HUDEP-2 (cell line): ENCODE measurements at regions not wholly inside any gene's neighbourhood (a gene's known extent, or its start where the extent isn't known, plus 50 kb on each side); places are given as distances from the start of the nearest gene placed in this dataset.

ENCODE experiments used
- DNase-seq, 76 experiments: peaks; one replicate each; lab custom pipeline; 2025; ENCODE audit not compliant: unreplicated experiment in 76 of 76; lab: John Stamatoyannopoulos, UW

DNA sequence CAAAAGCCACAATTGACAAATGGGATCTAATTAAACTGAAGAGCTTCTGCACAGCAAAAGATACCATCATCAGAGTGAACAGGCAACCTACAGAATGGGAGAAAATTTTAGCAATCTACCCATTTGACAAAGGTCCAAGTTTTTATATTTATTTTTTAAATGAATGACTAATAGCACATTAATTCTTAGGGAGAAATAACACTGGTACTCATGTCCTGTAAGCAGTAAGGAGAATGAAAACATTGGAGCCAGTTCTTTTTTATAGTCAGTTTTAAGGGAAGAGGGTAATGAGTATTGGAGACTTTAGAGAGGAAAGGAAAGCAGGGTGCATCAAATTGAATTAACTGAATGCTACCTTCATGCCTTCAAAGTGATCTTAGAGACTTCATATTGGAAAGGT is 404.7 kb upstream of the TGFBR2 start:
- no peak for DNase-seq

DNA sequence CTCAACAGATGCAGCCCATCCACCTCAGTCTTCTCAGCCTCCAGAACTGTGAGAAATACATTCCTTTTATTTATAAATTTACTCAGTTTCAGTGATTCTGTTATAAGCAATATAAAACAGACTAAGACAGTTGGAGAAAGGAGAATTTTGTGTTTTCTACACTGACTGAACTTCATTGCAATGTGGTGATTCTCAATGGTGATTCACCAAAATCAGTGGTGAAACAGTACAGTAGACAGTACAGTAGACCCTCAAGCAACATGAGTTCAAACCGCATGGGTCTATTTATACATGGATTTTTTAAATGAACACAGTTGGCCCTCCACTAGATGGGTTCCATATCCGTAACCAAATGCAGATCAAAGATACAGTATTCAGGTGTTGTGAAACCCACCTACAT is 403.1 kb upstream of the TGFBR2 start:
- DNase-seq: no peak

DNA sequence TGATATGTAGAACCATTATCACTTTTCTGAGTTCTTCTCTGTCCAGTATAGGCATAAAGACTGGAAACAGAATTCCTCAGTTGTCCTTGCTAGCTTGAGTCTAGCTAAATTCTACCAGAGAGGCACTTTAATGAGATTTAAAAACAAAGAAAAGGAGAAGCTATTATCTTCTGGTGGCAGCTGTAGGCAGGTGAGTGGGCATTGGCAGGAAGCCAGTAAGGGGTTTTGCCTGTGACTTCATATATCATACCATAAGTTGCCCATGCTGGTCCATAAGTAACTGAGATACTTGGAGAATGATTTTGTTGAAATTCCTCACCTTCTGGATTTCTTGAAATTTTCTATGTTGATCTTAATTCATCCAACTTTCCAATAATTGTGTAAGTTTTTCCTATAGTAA is 402.3 kb upstream of the TGFBR2 start:
- DNase-seq: no peak

DNA sequence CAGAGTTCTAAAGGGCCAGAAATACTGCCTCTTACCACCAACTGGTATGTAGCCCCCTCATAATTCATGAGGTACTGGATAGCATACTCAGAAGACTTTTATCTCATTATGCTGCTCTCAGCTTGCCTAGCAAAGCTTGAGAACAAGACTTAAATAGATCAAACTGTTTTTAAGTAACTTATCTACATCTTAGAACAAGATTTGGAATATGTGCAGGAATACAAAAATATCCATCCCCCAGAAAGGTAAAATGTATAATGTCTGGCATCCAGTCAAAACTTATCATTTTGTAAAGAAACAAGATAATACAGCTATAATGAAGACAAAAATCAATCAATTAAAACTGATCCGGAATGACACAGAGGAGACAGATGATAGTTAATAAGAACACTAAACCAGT is 400.4 kb upstream of the TGFBR2 start:
- DNase-seq: no peak

DNA sequence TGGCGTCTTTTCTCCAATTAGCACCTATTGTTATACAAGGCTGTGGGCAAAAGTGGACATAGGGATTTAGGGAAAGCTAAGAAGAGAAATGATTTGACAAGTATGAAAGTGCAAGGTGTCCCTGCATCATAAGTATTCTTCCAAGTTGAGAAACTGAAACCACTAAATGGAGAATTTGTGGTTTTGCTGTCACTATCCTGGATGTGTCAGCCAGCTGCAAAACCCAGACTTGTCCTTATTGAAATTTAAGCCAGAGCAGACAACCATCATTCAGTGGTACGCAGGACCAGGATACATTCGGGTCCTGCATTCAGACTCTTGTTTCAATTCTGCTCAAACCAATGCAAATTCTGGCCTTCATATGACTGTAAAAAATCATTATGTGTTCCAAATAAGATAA is 384.8 kb upstream of the TGFBR2 start:
- DNase-seq: no peak

DNA sequence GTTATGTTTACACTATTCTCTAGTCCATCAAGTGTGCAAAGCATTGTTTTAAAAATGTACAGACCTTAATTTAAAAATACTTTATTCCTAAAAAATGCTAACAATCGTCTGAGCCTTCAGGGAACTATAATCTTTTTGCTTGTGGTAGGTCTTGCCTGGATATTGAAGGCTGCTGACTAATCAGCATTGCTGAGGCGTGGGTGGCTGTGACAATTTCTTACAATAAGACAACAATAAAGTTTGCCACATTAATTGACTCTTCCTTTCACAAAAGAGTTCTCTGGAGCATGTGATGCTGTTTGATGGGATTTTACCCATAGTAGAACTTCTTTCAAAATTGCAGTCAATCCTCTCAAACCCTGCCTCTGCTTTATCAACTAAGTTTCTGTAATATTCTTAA is 384.0 kb upstream of the TGFBR2 start:
- no peak for DNase-seq

DNA sequence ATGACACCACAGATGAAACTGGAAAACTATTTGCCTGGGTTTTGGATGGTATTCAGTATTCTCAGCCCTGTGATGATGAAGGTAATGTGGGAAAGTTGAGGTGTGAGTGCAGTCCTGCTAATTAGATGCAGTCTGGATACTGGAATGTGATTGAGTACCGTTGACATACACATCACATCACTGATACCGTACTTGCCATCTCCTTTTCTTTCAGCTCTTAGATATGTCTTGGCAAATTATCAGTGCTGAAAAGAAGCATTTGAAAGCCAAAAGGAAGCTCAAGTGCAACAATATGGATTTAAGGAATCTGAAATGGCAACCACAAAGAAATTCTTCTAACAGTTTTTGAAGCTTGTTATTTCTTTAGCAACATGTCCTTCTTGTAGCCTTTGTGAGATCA is 381.4 kb upstream of the TGFBR2 start:
- no peak for DNase-seq

DNA sequence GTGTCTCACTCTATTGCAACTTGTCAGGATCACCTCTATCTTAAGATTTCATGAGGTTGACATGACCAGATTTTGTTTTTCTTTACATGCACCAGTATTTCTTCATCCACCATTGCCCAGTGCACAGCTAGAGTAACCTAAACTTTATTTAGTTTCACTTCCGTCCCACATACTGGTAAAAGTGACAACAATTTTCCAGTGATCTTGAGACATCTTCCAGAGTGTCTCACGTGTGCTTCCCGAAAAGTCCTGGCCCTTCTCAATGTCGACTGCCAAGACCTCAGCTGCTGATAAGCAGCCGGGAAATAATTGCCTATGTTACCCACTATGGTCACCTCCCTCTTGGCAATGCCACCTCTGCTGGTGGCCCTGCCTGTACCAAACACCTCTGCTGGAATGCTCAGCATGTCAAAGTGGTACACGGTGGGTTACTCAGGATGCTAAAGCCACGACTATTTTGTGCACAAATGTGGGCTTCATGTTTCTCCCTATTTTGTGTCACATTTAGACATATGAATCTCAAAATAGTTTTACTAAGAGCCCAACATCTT is 379.7 kb upstream of the TGFBR2 start:
- no peak for DNase-seq

DNA sequence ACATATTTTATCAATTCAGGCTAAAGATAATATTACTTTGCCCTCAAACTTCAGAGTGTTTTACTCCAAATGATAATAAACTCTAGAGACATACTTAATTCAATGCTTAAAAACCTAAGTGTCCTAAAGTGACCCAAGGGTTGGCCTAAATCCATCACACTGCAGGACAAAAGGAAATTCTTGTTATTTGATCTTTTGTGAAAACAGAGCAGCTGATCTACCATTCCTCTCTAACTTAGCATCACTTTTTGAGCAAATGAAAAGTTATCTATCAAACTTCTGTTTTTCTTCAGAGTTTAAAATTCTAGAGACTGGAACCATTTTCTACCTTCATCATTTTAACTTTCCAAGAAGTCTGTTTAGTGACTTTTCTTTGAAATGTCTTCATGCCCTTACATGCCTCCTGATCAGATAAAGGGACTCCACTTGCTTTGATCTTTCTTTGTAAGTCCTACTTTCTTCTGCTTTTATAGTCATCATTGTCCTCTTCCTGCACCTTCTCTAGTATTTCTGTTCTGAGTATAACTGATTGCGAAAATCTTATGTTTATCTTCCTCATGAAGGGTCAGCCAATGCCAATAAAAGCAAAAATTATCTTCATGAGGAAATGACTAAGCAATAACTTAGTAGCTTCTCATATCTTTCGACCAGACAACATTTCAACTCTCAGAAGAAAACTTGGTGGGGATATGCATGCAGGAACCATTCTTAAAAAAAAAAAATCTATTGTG is 378.7 kb upstream of the TGFBR2 start:
- DNase-seq: peak in 2 of 76 experiments; percentile 5 to 10

DNA sequence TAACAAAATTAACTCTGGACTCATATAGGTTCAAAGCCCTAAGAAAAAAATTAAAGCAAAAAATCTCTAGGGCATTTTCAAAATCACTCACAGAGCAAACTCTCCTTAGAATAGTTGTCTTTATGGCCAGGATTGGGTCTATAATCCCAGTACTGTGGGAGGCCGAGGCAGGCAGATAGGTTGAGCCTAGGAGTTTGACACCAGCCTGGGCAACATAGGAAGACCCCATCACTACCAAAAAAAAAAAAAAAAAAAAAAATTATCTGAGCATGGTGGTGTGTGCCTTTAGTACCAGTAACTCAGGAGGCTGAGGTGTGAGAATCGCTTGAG is 378.1 kb upstream of the TGFBR2 start:
- DNase-seq: no peak

DNA sequence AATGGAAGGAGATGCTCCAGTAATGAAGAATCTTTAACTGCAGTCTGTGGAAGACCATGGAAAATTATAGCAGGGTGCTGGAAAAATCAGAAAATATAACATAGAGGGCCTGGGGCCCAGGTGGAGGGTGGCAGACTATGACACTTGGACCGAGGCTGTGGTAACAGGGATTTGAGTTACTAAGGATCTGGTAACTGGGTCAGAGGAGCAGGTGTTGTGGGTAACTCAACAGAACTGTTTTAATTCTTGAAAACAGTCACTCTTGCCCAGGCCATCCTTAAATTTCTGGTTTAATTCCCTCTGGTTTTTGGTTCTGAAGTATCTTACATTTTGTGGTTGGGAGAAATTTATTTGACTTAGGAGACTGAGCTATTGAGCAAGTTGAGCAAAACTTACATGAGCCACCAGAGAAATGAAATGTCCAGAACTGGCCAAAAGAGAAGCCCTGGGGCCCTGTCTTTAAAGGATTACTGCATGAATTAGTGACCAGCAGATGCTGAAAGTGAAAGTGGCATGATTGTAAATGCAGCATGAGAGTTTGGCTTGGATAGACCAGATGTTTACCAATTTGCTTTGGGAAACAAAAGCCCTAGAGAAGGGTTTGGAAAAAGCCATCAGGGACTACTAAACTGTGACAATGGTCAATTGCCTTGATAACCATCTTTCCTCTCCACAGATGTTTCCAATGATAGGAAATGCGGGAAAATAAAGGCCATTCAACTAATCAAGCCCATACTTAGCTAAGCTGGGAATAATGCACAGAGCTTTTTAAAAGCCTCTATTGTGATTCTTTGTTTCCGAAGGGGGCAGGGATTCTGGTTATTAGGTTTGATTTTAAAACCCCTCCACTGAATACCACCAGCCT is 374.9 kb upstream of the TGFBR2 start:
- DNase-seq: no peak

DNA sequence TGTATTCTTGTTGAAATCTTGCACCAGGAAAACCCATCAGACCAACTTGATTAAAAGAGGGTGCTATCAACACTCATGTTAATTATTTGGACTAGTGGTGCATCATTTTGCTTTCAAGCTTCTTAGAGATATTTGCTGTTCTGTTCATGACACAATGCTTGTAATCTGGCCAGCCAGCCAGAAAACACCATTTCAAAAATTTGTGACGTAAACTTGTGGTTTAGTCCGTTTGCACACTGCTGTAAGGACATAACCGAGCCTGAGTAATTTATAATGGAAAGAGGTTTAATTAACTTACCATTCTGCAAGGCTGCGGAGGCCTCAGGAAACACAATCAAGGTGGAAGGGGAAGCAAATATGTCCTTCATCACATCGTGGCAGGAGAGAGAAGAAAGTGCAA is 374.3 kb upstream of the TGFBR2 start:
- DNase-seq: no peak

DNA sequence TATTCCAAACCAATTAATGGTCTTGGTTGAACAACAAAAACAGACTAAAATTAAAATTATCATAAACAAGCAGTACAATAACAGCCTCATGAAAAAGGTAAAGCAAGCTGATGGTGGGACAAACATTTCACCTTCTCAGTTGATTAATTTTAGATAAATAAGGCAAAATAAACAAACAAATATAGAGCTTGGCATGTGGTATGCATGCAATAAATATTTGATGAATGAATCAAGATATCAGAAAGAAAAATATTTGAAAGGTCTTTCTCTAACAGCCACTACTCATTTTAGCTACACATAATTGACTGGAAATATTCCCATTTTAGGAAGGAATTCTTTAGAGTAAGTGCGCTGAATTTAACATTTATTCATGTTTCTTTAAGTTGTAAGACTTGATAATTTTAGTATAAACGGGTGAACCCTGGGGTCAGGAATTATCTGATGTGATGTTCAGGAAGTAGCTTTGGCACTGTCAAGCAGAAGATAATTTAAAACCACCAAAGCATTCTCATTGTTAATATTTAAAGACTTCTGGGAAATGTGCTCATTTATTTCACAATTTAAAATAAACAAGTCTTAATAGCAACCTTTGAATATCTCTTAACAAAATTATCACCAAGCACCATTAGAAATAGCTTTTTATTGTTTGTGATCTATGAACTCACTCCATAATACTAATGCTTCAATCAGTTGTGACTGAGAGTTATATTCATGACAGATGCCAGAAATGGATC is 372.3 kb upstream of the TGFBR2 start:
- no peak for DNase-seq

DNA sequence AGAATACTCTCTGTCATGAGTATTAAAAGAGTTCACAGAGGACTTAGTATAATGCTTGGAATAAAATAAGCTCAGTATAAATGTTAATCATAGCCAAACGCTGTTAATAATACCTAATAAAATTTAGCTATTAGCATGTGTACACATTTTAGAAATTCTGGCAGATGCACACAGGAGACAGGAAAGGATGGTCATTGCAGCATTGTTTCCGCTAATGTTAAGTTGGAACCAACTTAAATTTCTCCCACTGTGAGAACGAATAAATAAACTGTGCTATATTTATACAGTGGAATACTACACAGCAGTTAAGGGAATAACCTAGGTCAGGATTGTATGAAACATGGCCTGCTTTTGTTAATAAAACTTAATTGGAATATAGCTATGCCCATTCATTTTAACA is 370.4 kb upstream of the TGFBR2 start:
- DNase-seq: no peak

DNA sequence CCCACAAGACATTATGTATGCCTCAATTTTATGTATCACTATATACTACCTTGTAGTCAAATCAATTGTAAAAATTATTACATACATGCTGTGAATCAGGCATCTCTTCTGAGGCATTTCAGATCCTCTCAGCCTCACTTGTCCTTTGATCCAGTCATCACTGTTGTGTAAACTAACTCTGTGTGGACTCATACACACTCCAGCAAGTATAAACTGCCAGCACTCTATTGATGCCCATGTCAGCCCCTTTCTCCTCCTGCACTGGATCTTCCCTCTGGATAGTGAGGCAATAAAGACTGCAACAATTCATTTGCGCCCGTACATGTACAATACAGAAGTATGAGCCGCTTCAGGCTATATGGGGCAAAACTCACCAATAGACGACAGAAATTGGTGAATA is 364.7 kb upstream of the TGFBR2 start:
- DNase-seq: no peak

DNA sequence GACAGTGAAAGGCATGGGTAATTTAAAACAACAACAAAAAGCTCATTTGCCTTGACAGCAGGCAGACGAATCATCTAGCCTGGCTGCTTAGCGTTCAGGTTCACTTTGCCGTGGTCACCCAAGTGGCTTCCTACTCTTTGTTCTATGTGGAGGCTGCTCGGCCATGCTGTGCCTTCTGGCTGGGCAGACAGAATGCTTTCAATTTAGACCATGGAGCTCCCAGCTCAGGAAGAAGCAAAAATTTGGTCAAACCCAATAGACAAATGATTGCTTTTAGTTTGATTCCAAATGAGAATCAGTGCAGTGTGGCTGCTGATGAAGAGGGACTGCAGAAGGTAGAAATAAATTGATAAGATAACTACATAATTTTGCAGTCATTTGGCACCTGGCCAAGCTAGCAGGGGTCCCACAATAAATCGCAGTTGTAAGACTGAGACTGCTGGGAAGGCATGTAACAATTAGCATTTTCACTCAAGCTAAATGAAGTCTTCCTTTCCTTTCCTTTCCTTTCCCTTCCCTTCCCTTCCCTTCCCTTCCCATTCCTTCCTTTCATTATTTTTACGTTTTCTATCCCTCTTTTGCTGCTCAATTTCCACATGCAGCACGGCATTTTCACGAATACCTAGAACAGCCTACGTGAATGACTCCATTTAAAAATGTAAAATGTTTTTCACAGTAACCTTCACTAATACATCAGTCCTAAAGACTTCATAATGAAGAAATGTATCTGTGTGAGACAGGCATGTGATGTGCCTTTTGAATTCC is 360.4 kb upstream of the TGFBR2 start:
- DNase-seq: no peak

DNA sequence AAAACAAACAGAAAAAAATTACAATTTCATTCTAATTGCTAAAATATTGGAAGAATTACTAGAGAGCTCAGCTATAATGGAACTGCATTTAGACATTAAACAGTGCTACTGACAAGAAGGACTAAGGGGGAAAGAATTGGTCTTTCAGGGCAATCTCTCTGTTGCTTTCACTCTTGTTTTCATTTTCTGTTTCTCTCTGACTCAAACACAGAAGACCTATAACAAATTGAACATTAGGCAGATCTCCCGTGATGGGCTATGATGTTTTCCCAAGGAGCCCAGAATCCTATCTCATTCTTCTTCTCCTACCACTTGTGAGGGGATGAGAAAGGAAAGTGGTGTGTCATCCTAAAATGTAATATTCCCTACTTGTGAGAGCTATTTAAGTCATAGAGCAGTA is 358.0 kb upstream of the TGFBR2 start:
- no peak for DNase-seq

DNA sequence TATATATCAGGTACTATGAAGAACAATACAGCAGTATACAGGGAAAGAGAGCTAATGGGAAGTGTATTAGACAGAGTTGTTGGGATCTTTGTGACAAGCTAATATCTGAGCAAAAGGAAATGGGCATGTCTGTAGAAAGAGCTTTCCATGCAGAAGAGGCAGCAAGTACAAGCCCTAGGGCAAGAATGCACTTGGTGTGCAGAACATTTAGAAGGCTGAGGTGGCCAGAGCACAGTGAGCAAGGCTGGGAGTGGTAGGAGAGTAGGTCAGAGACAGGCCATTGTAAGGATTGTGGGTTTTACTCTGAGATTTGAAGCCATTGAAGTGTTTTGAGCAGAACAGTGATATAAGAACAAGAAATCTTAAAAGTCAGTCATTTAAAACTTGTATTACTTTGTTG is 353.9 kb upstream of the TGFBR2 start:
- DNase-seq: no peak

DNA sequence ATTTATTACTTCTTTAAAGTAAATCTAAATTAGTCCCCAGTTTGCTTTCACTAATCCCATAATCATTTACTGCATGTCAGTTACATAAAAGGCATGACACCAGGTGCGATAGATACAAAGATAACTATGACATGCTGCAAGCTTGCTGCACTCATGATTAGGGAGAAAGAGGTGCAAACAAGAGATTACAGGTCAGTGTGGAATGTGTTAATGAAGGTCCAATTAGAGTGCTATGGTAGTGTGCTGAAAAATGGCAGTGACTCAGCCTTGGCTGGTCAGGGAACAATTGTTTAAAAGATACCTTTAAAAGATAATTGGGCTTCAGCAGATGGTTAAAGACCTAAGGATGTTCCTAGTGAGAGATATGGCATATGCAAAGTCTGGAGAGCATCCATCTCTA is 352.6 kb upstream of the TGFBR2 start:
- no peak for DNase-seq

DNA sequence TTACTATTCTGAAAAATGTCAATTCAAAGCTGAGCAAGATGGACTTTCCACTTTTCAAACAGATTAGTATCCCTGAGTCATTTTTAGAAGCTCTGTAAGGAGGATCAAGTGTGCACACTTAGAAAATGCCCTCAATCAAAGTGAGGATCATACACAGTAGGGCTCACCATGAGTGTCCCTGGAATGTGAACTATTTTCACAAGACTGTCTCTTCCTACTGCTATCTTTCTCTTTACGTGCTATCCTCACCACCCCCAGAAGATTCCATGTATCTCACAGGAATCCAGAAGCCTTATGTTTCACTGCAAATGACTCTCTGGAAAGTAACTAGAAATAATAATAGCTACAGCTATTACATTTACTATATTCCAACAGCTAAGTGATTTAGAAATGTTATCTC is 349.9 kb upstream of the TGFBR2 start:
- no peak for DNase-seq
